RWPE2 (cell line): ENCODE measurements at regions not wholly inside any gene's neighbourhood (a gene's known extent, or its start where the extent isn't known, plus 50 kb on each side); places are given as distances from the start of the nearest gene placed in this dataset.

Source experiments
- ATAC-seq: fragments of 200-7000 bp; cut with Tn5 transposase; 3 replicates; pipeline ENCODE4 v1.9.1; 2021; ENCODE audit warnings: low read depth
- DNase-seq: peaks from one replicate; pipeline ENCODE4 v3.0.0-alpha.2; 2020; ENCODE audit warnings: low spot score
- H3K27ac ChIP-seq: fragments of 450-650 bp; 2 replicates; pipeline ENCODE4 v1.5.1; 2017; ENCODE audit warnings: mild to moderate bottlenecking; ENCODE audit not compliant: poor library complexity, severe bottlenecking
- H3K27me3 ChIP-seq: fragments of 250-450 bp; sonication (Bioruptor Pico); 2 replicates; pipeline ENCODE4 v1.5.1; 2021; ENCODE audit warnings: mild to moderate bottlenecking, moderate library complexity; ENCODE audit not compliant: insufficient read depth, poor library complexity, severe bottlenecking
- H3K36me3 ChIP-seq: fragments of 250-450 bp; sonication (Bioruptor Pico); 2 replicates; pipeline ENCODE4 v1.5.1; 2020; ENCODE audit warnings: low read depth, mild to moderate bottlenecking, moderate library complexity
- H3K4me1 ChIP-seq: fragments of 250-450 bp; sonication (Bioruptor Pico); 2 replicates; pipeline ENCODE4 v1.5.1; 2021; ENCODE audit warnings: mild to moderate bottlenecking, moderate library complexity; ENCODE audit not compliant: insufficient read depth, poor library complexity, severe bottlenecking
- H3K4me3 ChIP-seq: fragments of 250-450 bp; sonication (Bioruptor Pico); 2 replicates; pipeline ENCODE4 v1.5.1; 2021; ENCODE audit warnings: mild to moderate bottlenecking, moderate library complexity; ENCODE audit not compliant: severe bottlenecking
- H3K9me3 ChIP-seq: fragments of 250-450 bp; sonication (Bioruptor Pico); 2 replicates; pipeline ENCODE4 v1.5.1; 2021; ENCODE audit warnings: mild to moderate bottlenecking, moderate library complexity; ENCODE audit not compliant: severe bottlenecking
- CTCF ChIP-seq: fragments of 450-650 bp; IDR thresholded peaks from one replicate; pipeline ENCODE4 v1.5.1; 2017; ENCODE audit warnings: mild to moderate bottlenecking, moderate library complexity; ENCODE audit not compliant: poor library complexity, severe bottlenecking

- Histone ChIP-seq H3K27ac (no peak overlapping the region), H3K27me3 (no peaks in the 10 kb centered on the region), H3K4me1 (no peaks in the 10 kb centered on the region), H3K4me3 (no peak overlapping the region), H3K9me3 (peaks cover 12% of the 10 kb centered on the region), H3K36me3 (no peaks in the 10 kb centered on the region)
- ATAC-seq (no peak), DNase-seq (no peak)
- TF ChIP-seq CTCF: no peak
Observed at GRCh38 chr1:42017730-42018129, 99.0 kb upstream of the HIVEP3 start.

DNA sequence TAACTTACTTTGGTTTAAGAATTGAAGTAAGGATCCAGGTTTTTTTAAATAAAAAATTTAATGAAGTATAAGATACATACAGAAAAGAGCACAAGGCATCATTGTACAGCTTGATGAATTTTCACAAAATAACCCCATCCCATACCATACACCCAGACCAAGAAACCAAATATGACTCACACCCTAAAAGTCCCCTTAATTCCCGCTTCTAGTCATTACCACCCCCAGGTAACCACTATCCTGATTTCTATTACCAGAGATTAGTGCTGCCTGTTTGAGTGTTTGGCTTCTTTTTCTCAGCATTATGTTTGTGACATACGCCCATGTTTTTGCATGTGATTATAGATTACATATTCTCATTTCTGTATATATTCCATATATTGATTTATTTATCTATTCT, 98.5 kb upstream of the HIVEP3 start:
- Histone ChIP-seq H3K36me3 (no peaks in the 10 kb centered on the region), H3K4me3 (no peak overlapping the region), H3K27ac (no peak overlapping the region), H3K27me3 (no peaks in the 10 kb centered on the region), H3K9me3 (peaks cover 12% of the 10 kb centered on the region), H3K4me1 (no peaks in the 10 kb centered on the region)
- TF ChIP-seq CTCF: no peak
- no peak for ATAC-seq
- no peak for DNase-seq

DNA sequence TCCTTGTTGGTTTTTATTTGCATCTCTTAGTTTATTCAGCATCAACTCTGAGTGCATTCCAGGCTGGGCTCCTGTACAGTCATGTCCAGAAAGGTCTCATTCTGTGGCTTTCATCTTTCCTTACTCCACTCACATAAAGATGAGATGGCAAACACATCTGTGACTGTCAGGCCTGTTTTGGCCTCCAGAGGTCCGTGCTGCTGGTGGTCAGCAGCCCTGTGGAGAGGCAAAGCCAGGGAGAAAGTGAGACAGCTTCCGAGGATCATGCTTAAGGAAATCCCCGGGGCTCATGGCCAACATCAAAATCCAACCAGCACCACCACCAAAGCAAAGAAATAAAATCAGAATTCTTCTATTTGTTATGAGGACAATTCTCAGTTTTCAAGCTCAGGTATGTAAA, 96.1 kb upstream of the HIVEP3 start:
- no peak for TF ChIP-seq CTCF

GRCh38 chr1:42013881-42014470, 95.3 kb upstream of the HIVEP3 start:
- H3K4me3 ChIP-seq: no peak overlapping the region
- ATAC-seq: no peak
- H3K36me3 ChIP-seq: no peaks in the 10 kb centered on the region
- DNase-seq: no peak
- H3K27me3 ChIP-seq: no peaks in the 10 kb centered on the region
- H3K27ac ChIP-seq: no peak overlapping the region
- H3K4me1 ChIP-seq: no peaks in the 10 kb centered on the region
- no peak for TF ChIP-seq CTCF
- H3K9me3 ChIP-seq: peaks cover 3% of the 10 kb centered on the region

More for the DNA sequence above, 96.1 kb upstream of the HIVEP3 start:
- no peak for DNase-seq
- Histone ChIP-seq H3K27ac (no peak overlapping the region), H3K36me3 (no peaks in the 10 kb centered on the region), H3K9me3 (peaks cover 12% of the 10 kb centered on the region), H3K27me3 (no peaks in the 10 kb centered on the region), H3K4me3 (no peak overlapping the region), H3K4me1 (no peaks in the 10 kb centered on the region)
- no peak for ATAC-seq

- no peaks in the 10 kb centered on the region for H3K4me1 ChIP-seq
- ATAC-seq: no peak
- no peaks in the 10 kb centered on the region for H3K27me3 ChIP-seq
- H3K36me3 ChIP-seq: no peaks in the 10 kb centered on the region
- no peaks in the 10 kb centered on the region for H3K9me3 ChIP-seq
- no peak for TF ChIP-seq CTCF
- DNase-seq: no peak
- H3K4me3 ChIP-seq: no peak overlapping the region
- no peak overlapping the region for H3K27ac ChIP-seq
Observed at GRCh38 chr1:42012852-42013251, 94.1 kb upstream of the HIVEP3 start.
